UCSD-AML1 (cell line): ENCODE measurements at regions not wholly inside any gene's neighbourhood (a gene's known extent, or its start where the extent isn't known, plus 50 kb on each side); places are given as distances from the start of the nearest gene placed in this dataset.
"Not testable (repeated sequence)": the region's sequence is repeated elsewhere in the genome, so short reads cannot be mapped to it uniquely, and the experiment has no call there.

Source experiments
- DNase-seq: peaks from one replicate; lab custom pipeline; 2025; ENCODE audit not compliant: unreplicated experiment; lab: John Stamatoyannopoulos, UW

DNA sequence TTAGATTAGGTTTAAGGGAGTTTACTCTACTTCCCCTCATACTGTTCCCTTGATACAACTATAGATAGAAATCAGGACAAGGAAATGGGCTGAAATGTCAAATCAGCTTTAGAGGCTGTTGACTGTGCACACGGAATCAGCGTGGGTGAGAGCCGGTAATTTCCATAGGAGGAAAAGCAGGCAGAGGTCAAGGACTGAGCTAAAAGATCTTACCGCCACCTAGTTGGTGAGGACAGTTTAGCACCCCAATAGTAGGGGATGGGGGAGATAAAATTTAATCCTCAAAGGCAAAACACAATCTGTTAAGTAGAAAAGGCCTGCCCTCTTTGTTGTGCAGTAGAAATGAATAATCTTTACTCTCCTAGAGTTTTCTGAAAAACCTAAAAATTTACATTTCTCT is 1154.5 kb upstream of the CHAC2 start:
- no peak for DNase-seq

DNA sequence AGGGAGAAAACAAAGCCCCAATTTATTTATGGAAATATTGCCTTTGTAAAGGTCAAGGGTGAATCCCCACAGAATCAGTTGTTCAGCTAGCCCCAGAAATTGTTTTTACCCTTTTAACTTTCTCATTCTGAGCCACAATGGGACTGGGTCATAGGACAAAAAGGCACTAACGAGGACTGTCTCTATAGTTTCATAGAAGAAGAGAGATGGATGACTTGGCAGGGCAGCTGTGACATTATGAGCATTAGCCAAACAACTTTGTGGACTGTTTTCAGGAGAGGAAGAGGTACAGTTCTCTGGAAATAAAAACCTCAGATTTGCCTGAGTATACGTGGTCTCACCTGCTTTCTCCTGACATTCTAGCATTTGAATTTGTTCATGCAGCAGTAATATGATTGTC is 1155.8 kb upstream of the CHAC2 start:
- no peak for DNase-seq

DNA sequence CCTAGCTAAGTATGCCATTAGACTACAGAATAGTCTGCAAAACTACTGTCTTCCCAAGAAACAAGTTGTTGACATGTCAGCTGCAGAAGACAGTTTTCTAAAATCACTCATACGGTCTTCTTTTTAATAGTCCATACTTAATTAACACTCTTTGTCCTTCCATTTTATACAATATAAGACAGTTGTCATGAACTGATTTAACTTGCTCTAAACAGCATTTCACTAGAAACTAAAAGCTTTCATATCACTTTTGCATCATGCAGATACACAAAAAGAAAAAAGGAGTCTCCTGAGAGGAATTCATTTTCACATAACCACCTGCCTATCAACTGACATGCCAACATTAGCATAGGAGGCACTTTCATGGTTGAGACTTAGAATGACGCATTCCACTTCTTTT is 1159.6 kb upstream of the CHAC2 start:
- no peak for DNase-seq

- no peak for DNase-seq
Observed at GRCh38 chr2:52597346-52597745, 1170.3 kb upstream of the CHAC2 start.

DNA sequence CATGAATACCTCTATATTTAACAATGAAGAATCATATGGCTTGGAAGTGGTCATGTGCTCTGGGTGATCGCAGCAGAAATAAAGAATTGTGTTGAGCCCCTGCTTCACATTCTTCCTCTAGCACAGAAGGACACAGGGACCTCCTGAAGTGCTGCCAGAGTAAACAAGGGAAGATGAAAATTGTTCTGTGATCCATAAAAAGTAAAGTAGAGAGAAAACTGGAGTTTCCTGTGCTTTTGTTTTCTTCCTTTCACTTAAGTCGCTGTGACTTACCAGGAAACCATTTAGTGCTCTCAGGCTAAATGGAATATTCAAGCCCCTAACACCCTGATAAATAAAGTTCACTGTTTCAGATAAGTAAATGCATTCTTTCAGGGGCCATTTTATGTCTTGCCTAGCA is 1173.6 kb upstream of the CHAC2 start:
- no peak for DNase-seq

DNA sequence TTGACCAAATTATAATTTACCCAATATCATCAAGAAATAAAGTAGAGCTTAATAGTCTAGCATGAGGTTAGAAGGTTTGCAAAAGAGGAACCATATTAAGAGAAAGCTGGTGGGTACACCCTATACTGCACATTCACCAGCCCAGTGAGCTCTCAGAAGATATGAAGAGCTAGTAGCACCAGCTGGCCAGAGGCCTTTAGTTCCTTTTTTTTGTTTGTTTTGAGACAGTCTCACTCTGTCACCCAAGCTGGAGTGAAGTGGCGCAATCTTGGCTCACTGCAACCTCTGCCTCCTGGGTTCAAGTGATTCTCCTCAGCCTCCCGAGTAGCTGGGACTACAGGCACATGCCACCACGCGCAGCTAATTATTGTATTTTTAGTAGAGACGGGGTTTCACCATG is 1183.5 kb upstream of the CHAC2 start:
- DNase-seq, result not testable (repeated sequence)

DNA sequence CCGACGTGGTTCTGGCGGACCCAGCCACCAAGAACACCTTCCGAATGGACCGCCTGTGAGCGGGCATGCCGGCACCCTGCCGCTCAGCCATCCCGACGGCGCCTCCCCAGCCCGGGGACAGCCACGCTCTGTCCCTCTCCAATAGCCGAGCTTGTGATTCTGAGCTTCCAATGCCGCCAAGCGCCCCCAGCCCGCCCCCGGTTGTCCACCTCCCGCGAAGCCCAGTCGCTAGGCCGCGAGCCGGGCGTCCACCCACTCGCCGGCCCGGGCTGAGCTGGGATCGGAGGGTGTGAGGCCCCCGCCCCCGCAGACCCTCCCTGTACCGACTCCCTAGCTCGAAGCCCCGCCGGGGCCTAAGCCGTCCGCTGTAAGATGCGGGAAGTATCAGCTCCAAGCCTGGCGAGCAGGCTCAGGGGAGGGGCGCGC is 1195.1 kb upstream of the CHAC2 start:
- no peak for DNase-seq

DNA sequence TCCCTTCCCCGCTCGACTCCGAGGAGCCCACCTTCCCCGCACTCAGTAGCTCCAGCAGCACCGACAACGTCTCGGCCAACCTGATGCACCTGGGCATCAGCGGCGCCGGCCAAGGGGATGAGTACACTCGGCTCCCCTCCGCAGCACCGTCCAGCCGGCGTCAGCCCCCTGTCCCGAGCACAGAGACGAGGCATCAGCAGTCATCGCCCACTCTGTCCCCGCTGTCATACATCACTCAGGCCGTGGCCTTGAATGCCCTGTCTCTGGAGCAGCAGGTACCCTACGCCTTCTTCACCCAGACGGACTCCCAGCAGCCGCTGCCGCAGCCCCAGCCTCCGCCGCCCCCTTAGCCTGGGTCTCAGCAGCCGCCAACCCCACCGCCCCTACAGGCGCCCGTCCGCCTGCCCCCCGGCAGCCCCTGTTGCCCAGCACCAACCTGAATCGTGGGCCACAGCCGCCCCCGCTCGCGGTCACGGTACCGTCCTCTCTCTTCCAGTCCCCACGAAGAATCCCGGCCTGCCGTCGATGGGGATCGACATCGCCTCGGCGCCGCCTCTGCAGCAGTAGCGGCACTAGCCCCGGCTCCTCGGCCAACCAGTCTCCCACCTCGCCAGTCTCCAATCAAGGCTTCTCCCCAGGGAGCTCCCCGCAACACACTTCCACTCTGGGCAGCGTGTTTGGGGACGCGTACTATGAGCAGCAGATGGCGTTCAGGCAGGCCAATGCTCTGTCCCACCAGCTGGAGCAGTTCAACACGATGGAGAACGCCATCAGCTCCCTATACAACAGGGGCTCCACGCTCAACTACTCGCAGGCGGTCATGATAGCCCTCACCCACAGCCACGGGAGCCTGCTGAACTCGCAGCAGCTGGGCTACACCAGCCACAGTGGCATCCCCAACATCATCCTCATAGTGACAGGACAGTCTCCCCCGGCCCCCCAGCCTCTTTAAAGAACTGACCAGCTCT is 1195.9 kb upstream of the CHAC2 start:
- no peak for DNase-seq

DNA sequence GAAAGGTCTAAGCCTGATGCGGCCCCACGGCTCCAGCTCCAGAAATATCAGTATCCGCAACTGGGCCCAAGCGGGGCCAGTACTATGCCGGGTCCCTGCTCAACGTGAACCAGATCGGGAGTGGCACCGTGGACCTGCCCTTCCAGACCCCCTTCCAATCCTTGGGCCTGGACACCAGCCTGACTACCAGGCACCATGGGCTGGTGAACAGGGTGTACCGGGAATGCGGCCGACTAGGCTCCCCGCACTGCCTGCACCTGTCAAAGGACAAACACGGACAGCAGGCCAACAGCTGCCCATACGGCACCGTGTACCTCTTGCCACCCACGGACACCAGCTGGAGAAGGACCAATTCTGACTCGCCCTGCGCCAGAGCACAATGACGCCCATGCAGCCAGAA is 1196.9 kb upstream of the CHAC2 start:
- no peak for DNase-seq

DNA sequence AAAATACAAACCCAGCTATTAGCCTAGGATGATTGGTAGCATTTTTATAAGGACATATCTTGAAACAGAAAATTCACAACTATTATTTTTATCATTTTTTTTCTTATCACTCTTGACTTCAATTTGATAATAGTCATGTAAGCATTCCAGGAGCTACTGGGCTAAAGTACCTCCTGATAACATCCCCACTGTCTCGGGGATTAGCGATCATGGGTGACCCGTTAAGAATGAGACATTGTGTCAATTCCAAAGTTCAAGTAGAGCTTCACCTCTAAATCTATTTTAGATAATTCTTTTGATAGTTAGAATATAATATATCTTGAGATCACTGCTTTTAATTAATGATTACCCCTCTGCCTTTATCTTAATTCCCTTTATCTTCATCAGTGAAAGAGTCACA is 1204.5 kb upstream of the CHAC2 start:
- no peak for DNase-seq

- no peak for DNase-seq
Observed at GRCh38 chr2:52558265-52558664, 1209.3 kb upstream of the CHAC2 start.

GRCh38 chr2:52542297-52542696 is 1225.3 kb upstream of the CHAC2 start:
- DNase-seq, result no peak

DNA sequence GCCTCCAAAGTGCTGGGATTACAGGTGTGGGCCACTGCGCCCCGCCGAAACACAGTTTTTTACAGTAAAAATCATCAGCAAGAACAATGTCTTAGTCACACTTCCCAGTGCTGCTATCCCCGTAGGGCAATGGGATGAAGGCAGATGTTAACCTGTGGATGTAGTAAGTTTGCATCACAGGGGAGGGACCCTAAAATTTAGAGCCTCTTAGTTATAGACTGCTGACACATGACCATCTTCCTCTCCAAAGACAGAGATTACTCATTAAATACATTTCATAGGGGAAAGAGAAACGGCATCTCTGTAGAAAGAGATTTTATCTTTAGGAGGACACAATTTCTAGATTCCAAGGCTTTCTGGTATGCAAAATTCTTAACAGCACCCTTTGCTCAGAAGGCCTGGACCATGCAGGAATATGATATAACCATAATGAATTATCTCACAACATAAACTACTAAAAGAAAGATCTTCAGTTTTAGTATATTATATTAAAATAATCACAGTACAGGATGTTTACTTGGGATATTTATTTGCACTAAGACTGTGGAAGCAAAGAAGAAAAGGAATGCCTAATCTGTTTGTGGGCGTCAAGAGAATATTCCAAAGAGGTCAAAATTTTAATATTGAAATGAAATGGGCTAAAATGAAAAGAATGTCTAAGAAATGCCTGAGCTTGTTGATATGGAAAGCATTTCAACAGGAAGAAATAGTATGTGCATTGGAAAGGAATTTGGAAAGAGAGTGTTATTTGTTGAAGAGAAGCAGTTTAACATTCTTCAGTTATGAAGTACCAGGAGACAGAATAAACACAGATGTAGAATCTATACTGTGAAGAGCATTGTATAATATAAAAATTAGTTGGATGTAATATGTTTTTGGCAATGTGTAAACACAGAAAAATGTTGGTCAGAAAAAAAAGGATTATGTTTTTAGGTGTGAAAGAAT is 1228.3 kb upstream of the CHAC2 start:
- no peak for DNase-seq

DNA sequence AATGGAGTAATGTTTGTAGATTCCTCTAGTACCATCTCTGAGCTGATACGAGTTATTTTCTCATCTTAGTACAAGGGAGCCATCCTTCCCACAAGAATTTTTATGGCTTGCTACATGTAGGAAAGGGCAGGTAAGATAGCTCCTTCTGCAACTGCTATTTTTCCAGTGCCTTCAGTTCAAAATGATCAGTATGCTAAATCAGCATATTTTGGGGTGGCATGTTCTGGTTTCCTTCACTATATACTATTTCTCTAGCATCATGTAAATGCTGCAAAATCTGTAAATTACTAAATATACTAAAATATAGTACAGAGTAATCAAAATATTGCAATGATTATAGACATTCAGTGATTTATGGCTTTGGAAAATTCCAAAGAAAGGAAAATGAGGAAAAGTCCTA is 1230.0 kb upstream of the CHAC2 start:
- DNase-seq, result no peak

DNA sequence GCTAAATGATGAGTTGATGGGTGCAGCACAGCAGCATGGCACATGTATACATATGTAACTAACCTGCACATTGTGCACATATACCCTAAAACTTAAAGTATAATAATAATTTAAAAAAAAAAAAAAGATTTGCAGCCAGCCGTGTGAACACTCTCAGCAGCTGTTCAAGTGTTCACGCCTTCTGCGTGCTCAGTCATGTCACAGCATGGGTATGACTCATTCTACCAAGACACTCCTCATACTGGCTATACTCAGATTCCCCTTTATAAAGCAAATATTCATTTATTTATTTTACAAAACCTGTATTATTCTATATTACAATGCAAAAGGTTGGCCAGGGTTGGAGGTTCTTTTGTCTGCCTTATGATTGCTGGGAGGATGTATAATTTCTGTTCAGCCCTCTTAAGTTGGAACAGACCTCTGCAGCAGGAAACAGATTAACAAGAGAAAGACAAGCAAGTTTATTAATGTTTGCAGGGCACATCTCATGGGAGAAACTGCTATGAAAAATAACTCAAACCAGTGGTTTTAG is 1230.6 kb upstream of the CHAC2 start:
- no peak for DNase-seq

- no peak for DNase-seq
Observed at GRCh38 chr2:52532956-52533355, 1234.6 kb upstream of the CHAC2 start.

- no peak for DNase-seq
Observed at GRCh38 chr2:52526735-52527134, 1240.9 kb upstream of the CHAC2 start.

DNA sequence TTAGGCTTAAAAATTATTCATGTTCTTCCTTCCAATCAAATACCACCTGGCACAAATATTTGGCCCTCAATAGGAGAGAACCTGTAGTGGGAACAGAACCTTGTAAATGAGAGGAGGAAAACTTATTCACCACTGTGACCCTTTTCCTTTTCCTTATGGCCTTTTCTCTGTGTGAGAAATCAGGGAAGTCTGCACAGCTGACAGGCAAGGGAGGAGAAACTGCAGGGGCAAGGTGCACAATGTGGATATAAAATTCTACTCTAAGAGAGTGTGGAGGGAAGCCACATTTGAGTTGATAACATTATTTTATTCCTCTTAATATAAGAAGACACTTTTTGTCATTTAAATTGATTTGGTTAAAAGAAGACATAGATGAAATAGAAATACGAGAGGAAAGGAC is 1247.0 kb upstream of the CHAC2 start:
- DNase-seq, result no peak

DNA sequence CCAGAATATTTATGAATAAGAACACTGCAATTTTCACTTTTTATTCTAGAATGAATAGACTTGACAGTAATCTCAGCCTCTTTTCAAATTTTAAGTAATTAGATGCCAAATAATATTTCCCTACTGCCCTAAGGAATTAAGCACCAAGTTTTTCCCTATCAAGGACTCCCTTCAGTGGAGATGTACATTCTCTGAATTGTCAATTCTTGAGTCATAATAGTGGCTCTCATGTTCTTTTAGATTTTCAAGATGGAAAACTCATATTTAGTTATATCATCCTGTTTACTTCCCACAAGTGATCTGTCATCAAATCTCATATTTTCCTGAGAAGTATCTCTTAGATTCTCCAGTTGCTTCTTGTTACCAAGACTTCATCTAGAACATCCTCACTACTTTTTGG is 1248.9 kb upstream of the CHAC2 start:
- no peak for DNase-seq

DNA sequence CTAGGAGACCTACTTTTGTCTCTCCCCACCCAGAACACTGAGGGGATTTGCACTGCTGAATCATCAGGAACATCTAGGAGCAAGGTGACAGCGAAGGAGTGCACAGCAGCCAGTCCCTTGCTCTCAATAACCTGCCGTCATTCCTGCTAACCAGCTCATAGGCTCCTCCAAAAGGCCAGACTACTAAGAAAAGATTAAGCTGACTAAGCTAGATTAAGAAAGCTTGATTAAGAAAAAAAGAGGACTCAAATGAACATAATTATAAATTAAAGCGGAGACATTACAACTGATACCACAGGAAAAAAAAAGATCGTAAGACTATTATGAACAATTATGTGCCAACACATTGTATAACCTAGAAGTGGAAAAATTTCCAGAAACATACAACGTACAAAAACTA is 1254.8 kb upstream of the CHAC2 start:
- DNase-seq, result no peak

DNA sequence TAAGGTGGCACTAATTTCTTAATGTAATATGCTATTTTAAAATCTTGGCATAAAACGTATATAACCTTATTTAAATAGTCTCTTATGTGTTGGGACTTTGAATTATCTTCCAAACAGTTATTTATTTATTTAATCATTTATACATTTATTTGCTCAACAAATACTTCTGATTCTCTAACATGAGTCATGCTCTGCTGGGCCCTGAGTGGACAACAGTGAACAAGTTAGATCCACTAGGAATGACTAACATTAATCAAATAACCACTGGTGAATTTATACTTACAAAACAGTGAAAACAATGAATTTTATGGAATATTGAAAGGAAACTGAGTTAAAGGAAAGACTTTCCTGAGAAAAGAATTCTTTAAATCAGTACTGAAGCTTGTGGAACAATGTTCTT is 1257.2 kb upstream of the CHAC2 start:
- no peak for DNase-seq

GRCh38 chr2:52502476-52502860 is 1265.1 kb upstream of the CHAC2 start:
- no peak for DNase-seq
